GM10266 (cell line): ENCODE measurements at regions not wholly inside any gene's neighbourhood (a gene's known extent, or its start where the extent isn't known, plus 50 kb on each side); places are given as distances from the start of the nearest gene placed in this dataset.

Experiments used
- DNase-seq: peaks from one replicate; pipeline ENCODE4 v3.0.0; 2012; ENCODE audit errors: extremely low spot score
- CTCF ChIP-seq: IDR thresholded peaks from 2 replicates; pipeline ENCODE4 v1.5.1; 2012; ENCODE audit warnings: mild to moderate bottlenecking, low read depth; ENCODE audit not compliant: control insufficient read depth, insufficient read depth; ENCODE audit errors: missing control alignments

GRCh38 chr9:78490231-78490630 lies 193.3 kb downstream of the PSAT1 start:
- TF ChIP-seq CTCF = no peak
- no peak for DNase-seq

- DNase-seq = no peak
- no peak for TF ChIP-seq CTCF
Measured at GRCh38 chr9:78491402-78491801, 194.5 kb downstream of the PSAT1 start.

- no peak for DNase-seq
- TF ChIP-seq CTCF = no peak
Measured at GRCh38 chr9:78493166-78493742, 196.3 kb downstream of the PSAT1 start.

- TF ChIP-seq CTCF = no peak
Measured at GRCh38 chr9:78502566-78502965, 205.6 kb downstream of the PSAT1 start.

GRCh38 chr9:78505546-78505945 lies 208.6 kb downstream of the PSAT1 start:
- DNase-seq = no peak
- no peak for TF ChIP-seq CTCF

More at GRCh38 chr9:78502566-78502965, 205.6 kb downstream of the PSAT1 start:
- no peak for DNase-seq

- TF ChIP-seq CTCF = no peak
- no peak for DNase-seq
Measured at GRCh38 chr9:78507037-78507436, 210.1 kb downstream of the PSAT1 start.

GRCh38 chr9:78510035-78510434 lies 213.1 kb downstream of the PSAT1 start:
- TF ChIP-seq CTCF = no peak
- DNase-seq = no peak
